ENCODE measurements at regions not wholly inside any gene's neighbourhood (a gene's known extent, or its start where the extent isn't known, plus 50 kb on each side); places are given as distances from the start of the nearest gene placed in this dataset.

DNA sequence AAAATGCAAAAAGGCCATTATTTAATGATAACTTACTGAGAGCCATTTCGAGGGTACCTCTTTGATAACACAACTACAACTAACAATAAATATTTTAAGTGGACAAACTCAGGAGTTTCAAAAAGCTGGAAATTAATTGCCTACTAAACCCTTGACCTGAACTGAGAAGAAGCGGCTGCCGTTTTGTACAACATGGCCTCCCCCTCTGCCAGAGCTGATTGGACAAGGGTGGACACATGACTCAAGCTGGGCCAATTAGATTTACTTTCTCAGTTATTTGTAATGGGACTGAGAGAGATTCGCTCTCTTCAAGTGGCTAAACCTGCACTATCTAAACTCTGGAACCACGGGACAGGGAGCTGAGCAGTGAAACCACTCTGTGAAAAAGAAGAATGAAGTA lies 135.9 kb upstream of the SERPINE2 start:
- TF ChIP-seq, protein P1, sequence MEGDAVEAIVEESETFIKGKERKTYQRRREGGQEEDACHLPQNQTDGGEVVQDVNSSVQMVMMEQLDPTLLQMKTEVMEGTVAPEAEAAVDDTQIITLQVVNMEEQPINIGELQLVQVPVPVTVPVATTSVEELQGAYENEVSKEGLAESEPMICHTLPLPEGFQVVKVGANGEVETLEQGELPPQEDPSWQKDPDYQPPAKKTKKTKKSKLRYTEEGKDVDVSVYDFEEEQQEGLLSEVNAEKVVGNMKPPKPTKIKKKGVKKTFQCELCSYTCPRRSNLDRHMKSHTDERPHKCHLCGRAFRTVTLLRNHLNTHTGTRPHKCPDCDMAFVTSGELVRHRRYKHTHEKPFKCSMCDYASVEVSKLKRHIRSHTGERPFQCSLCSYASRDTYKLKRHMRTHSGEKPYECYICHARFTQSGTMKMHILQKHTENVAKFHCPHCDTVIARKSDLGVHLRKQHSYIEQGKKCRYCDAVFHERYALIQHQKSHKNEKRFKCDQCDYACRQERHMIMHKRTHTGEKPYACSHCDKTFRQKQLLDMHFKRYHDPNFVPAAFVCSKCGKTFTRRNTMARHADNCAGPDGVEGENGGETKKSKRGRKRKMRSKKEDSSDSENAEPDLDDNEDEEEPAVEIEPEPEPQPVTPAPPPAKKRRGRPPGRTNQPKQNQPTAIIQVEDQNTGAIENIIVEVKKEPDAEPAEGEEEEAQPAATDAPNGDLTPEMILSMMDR (conservative IDR thresholded peaks at IDR 0.05 in 1 of 2, IDR thresholded peaks at IDR 0.05 in 1 of 2; ENCODE audit: low read depth in 1 of 2, low read length in 2 of 2): no peak
- no peak for TF ChIP-seq EZH2 (IDR thresholded peaks at IDR 0.05; ENCODE audit: low read length, missing control alignments)

Data from fibroblast of lung (primary cell).